SK-N-SH (cell line): ENCODE measurements at regions not wholly inside any gene's neighbourhood (a gene's known extent, or its start where the extent isn't known, plus 50 kb on each side); places are given as distances from the start of the nearest gene placed in this dataset.

ENCODE experiments used
- EP300 ChIP-seq, 2 experiments: IDR thresholded peaks; 2 replicates each; pipeline versions ENCODE4 v1.4.0 to v1.6.1; 2012; ENCODE audit warnings: borderline replicate concordance in 1 of 2, low read depth in 1 of 2, low read length in 1 of 2
- NRF1 ChIP-seq: IDR thresholded peaks from 2 replicates; pipeline ENCODE4 v1.6.1; 2012; ENCODE audit warnings: low read depth, mild to moderate bottlenecking, low read length
- POLR2AphosphoS5 ChIP-seq: IDR thresholded peaks from 2 replicates; pipeline ENCODE4 v1.6.1; 2012; ENCODE audit warnings: low read depth, low read length
- TF ChIP-seq, protein P1 (sequence below): fragments of 200-600 bp; sonication (generic); IDR thresholded peaks from 2 replicates; pipeline ENCODE4 v1.6.1; 2017; ENCODE audit warnings: antibody characterized with exemption, mild to moderate bottlenecking, moderate library complexity

DNA sequence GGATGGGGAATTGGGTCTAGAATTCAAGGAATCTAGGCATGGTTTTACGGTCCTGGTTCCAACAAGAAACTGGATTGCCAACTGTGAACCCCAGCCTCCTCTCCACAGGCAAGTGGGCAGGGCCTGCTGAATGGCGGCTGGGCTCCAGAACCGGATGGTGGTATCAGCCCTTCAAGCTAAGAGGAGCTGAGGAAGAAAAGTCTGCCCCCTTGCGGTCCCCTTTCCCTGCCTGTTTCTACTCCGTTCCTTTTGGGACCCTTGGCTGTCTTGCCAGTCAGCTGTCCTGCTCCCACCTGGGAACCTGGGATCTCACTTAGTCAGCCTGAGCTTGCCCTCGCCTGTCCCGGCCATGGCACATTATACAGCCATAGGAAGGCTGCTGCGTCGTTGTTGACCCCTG, 234.4 kb upstream of the DAPK1 start:
- TF ChIP-seq POLR2AphosphoS5 (no peak), EP300 (IDR thresholded peaks at IDR 0.05; ENCODE audit: borderline replicate concordance in 1 of 2, low read depth in 1 of 2, low read length in 1 of 2) (no peak), NRF1 (no peak)
- TF ChIP-seq, protein P1, sequence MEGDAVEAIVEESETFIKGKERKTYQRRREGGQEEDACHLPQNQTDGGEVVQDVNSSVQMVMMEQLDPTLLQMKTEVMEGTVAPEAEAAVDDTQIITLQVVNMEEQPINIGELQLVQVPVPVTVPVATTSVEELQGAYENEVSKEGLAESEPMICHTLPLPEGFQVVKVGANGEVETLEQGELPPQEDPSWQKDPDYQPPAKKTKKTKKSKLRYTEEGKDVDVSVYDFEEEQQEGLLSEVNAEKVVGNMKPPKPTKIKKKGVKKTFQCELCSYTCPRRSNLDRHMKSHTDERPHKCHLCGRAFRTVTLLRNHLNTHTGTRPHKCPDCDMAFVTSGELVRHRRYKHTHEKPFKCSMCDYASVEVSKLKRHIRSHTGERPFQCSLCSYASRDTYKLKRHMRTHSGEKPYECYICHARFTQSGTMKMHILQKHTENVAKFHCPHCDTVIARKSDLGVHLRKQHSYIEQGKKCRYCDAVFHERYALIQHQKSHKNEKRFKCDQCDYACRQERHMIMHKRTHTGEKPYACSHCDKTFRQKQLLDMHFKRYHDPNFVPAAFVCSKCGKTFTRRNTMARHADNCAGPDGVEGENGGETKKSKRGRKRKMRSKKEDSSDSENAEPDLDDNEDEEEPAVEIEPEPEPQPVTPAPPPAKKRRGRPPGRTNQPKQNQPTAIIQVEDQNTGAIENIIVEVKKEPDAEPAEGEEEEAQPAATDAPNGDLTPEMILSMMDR: no peak; the same call in 1 of the 2 replicates
